B cell (primary cell): ENCODE measurements at regions not wholly inside any gene's neighbourhood (a gene's known extent, or its start where the extent isn't known, plus 50 kb on each side); places are given as distances from the start of the nearest gene placed in this dataset.

Source experiments
- ATAC-seq: fragments of 200-7000 bp; cut with Tn5 transposase; one replicate; pipeline ENCODE4 v1.10.0; 2021; ENCODE audit warnings: low read depth, mild to moderate bottlenecking, moderate number of reproducible peaks, moderate library complexity
- CTCF ChIA-PET: fragments of 350-600 bp; sonication (Branson Sonifier 250); formaldehyde crosslinking; loops from one replicate; lab custom pipeline; 2021; ENCODE audit warnings: antibody characterized with exemption, inconsistent platforms; lab: Charles Lee
- POLR2A ChIA-PET: fragments of 350-600 bp; sonication (Branson Sonifier 250); formaldehyde crosslinking; loops from one replicate; lab custom pipeline; 2021; ENCODE audit warnings: antibody characterized with exemption; lab: Charles Lee
- DNase-seq: peaks from one replicate; pipeline ENCODE4 v3.0.0; 2013
- H2AFZ ChIP-seq: 2 replicates; pipeline ENCODE4 v1.6.1; 2012; ENCODE audit warnings: mild to moderate bottlenecking, low read depth, low read length; ENCODE audit not compliant: insufficient read depth, poor library complexity, severe bottlenecking
- H3K27ac ChIP-seq, 2 donors: 1 replicate in 1 of 2; 2 replicates in 1 of 2; pipeline ENCODE4 v1.5.1; 2012 to 2013; ENCODE audit warnings: low read length in 2 of 2, mild to moderate bottlenecking in 2 of 2, moderate library complexity in 1 of 2
- H3K27me3 ChIP-seq, 4 experiments: fragments of 200-600 bp in 1 of 4; sonication (generic) in 1 of 4; replicated peaks in 1 of 4; 1 replicate in 2 of 4; 2 replicates in 2 of 4; pipeline versions ENCODE4 v1.6.1 to v1.7.0; 2013 to 2016; ENCODE audit warnings: low read length in 3 of 4, mild to moderate bottlenecking in 2 of 4, mixed read lengths in 1 of 4, moderate library complexity in 1 of 4; ENCODE audit not compliant: insufficient read depth in 4 of 4, control insufficient read depth in 3 of 4; ENCODE audit errors: control extremely low read depth in 1 of 4
- H3K36me3 ChIP-seq, 2 experiments: replicated peaks in 1 of 2; 1 replicate in 1 of 2; 2 replicates in 1 of 2; pipeline versions ENCODE4 v1.6.1 to v1.7.1; 2013; ENCODE audit warnings: low read length in 1 of 2; ENCODE audit not compliant: insufficient read depth in 2 of 2, control insufficient read depth in 1 of 2; ENCODE audit errors: control extremely low read depth in 1 of 2, extremely low read depth in 1 of 2
- H3K4me1 ChIP-seq, 2 donors: fragments of 200-600 bp in 1 of 2; sonication (generic) in 1 of 2; 1 replicate in 1 of 2; 2 replicates in 1 of 2; pipeline versions ENCODE4 v1.5.1 to v1.6.1; 2013 to 2017; ENCODE audit warnings: low read length in 2 of 2; ENCODE audit not compliant: control insufficient read depth in 2 of 2, insufficient read depth in 2 of 2
- H3K4me2 ChIP-seq: replicated peaks from 2 replicates; pipeline ENCODE3; 2012; ENCODE audit warnings: mild to moderate bottlenecking, low read depth, low read length; ENCODE audit not compliant: poor library complexity, severe bottlenecking
- H3K4me3 ChIP-seq, 5 experiments: fragments of 200-600 bp in 1 of 5; sonication (generic) in 1 of 5; 1 replicate in 3 of 5; 2 replicates in 2 of 5; pipeline versions ENCODE4 v1.5.1 to v1.7.0; 2011 to 2016; ENCODE audit warnings: low read length in 4 of 5, mild to moderate bottlenecking in 4 of 5, low read depth in 2 of 5, control low read depth in 1 of 5, moderate library complexity in 1 of 5; ENCODE audit not compliant: insufficient read depth in 1 of 5; ENCODE audit errors: control extremely low read depth in 1 of 5, extremely low read depth in 1 of 5
- H3K79me2 ChIP-seq: fragments of 200-600 bp; sonication (generic); one replicate; pipeline ENCODE4 v1.6.0; 2016; ENCODE audit warnings: low read length; ENCODE audit not compliant: control insufficient read depth, insufficient read depth
- H3K9ac ChIP-seq: fragments of 200-600 bp; sonication (generic); 2 replicates; pipeline ENCODE4 v1.6.1; 2017; ENCODE audit warnings: mild to moderate bottlenecking, low read length, moderate library complexity
- H3K9me3 ChIP-seq, 3 donors: one replicate each; pipeline versions ENCODE4 v1.6.1 to v1.7.1; 2013; ENCODE audit warnings: low read length in 2 of 3; ENCODE audit not compliant: control insufficient read depth in 2 of 3, insufficient read depth in 1 of 3; ENCODE audit errors: control extremely low read depth in 1 of 3
- H4K20me1 ChIP-seq: 2 replicates; pipeline ENCODE4 v1.6.0; 2012; ENCODE audit warnings: mild to moderate bottlenecking, low read length; ENCODE audit not compliant: insufficient read depth, control insufficient read depth, poor library complexity, severe bottlenecking
- H3K27ac Mint-ChIP-seq: one replicate; pipeline ENCODE4 v1.8.0; 2021; ENCODE audit warnings: mixed read lengths
- H3K27me3 Mint-ChIP-seq: one replicate; pipeline ENCODE4 v1.8.0; 2021; ENCODE audit warnings: mixed read lengths
- H3K4me1 Mint-ChIP-seq: one replicate; pipeline ENCODE4 v1.8.0; 2021; ENCODE audit warnings: mixed read lengths
- H3K4me3 Mint-ChIP-seq: one replicate; pipeline ENCODE4 v1.8.0; 2021; ENCODE audit warnings: mixed read lengths
- H3K9me3 Mint-ChIP-seq: one replicate; pipeline ENCODE4 v1.8.0; 2022; ENCODE audit warnings: mixed read lengths; ENCODE audit not compliant: insufficient read depth
- CTCF ChIP-seq: fragments of 200-600 bp; IDR thresholded peaks from one replicate; pipeline ENCODE4 v1.8.0; 2022; ENCODE audit warnings: antibody characterized with exemption, mild to moderate bottlenecking
- EZH2 ChIP-seq: IDR thresholded peaks from 2 replicates; pipeline ENCODE4 v1.6.1; 2012; ENCODE audit warnings: borderline replicate concordance, low read depth, mild to moderate bottlenecking, moderate library complexity, low read length; ENCODE audit not compliant: insufficient read depth, poor library complexity, severe bottlenecking
- WGBS: methylation state at CpG from one replicate; pipeline ENCODE4 v1.1.5; 2013; ENCODE audit warnings: missing lambda C conversion rate; ENCODE audit not compliant: insufficient coverage; 5-methylcytosine and 5-hydroxymethylcytosine counted together
- intact Hi-C: fragments of 100-400 bp; cut with micrococcal nuclease; formaldehyde crosslinking; loops from one replicate; pipeline ENCODE4 v1.10.0; 2022

- TF ChIP-seq EZH2 (no peak), CTCF (no peak)
- Histone ChIP-seq H3K9ac (no peak overlapping the region), H3K4me3 (no peak overlapping the region), H3K27ac (no peak overlapping the region), H4K20me1 (no peaks in the 10 kb centered on the region), H3K9me3 (peaks cover 0 to 49% (median 5%) of the 10 kb centered on the region in 3 donors), H3K79me2 (no peaks in the 10 kb centered on the region), H3K27me3 (peaks cover 0 to 42% (median 16%) of the 10 kb centered on the region in 4 experiments), H3K4me2 (peak overlapping the region; percentile 62), H3K4me1 (peaks cover 26 to 33% of the 10 kb centered on the region in 2 donors), H2AFZ (peak overlapping the region; percentile 16), H3K36me3 (no peaks in the 10 kb centered on the region)
- Mint-ChIP-seq H3K4me3 (peak overlapping the region; percentile 32), H3K27me3 (peaks cover 41% of the 10 kb centered on the region), H3K9me3 (peaks cover 2% of the 10 kb centered on the region), H3K4me1 (peaks cover 23% of the 10 kb centered on the region), H3K27ac (no peak overlapping the region)
- ATAC-seq = no peak
- ChIA-PET CTCF (interaction anchor here (1.1 kb wide), 1 partner anchor 51 kb away, joined by 3 read pairs; no protein-coding TSS in a partner anchor), POLR2A (no interaction called here)
- no peak for DNase-seq
- intact Hi-C loops = no loop called here
- WGBS = 17% methylated on average over 28 of the region's 28 CpGs
Measured at GRCh38 chr9:129334105-129334935, 156.3 kb upstream of the IER5L start.

GRCh38 chr9:129333617-129334104, 155.6 kb upstream of the IER5L start:
- H3K27ac ChIP-seq = no peak overlapping the region
- H4K20me1 ChIP-seq = no peaks in the 10 kb centered on the region
- ChIA-PET CTCF (no interaction called here), POLR2A (no interaction called here)
- DNase-seq = no peak
- H3K4me3 ChIP-seq = no peak overlapping the region
- peaks cover 41% of the 10 kb centered on the region for H3K27me3 Mint-ChIP-seq
- 74% methylated on average over 10 of the region's 10 CpGs for WGBS
- H3K4me2 ChIP-seq = peak overlapping the region; percentile 62
- H3K4me1 Mint-ChIP-seq = peaks cover 23% of the 10 kb centered on the region
- H3K27ac Mint-ChIP-seq = no peak overlapping the region
- H3K27me3 ChIP-seq = peaks cover 0 to 42% (median 16%) of the 10 kb centered on the region in 4 experiments
- peaks cover 27 to 36% of the 10 kb centered on the region in 2 donors for H3K4me1 ChIP-seq
- no peak overlapping the region for H3K9ac ChIP-seq
- peak overlapping the region; percentile 32 for H3K4me3 Mint-ChIP-seq
- H3K9me3 Mint-ChIP-seq = peaks cover 2% of the 10 kb centered on the region
- intact Hi-C loops = no loop called here
- no peak overlapping the region for H2AFZ ChIP-seq
- peaks cover 0 to 49% (median 5%) of the 10 kb centered on the region in 3 donors for H3K9me3 ChIP-seq
- no peaks in the 10 kb centered on the region for H3K79me2 ChIP-seq
- no peak for ATAC-seq
- TF ChIP-seq CTCF (no peak), EZH2 (no peak)
- no peaks in the 10 kb centered on the region for H3K36me3 ChIP-seq
